GM23338 (cell line): ENCODE measurements at regions not wholly inside any gene's neighbourhood (a gene's known extent, or its start where the extent isn't known, plus 50 kb on each side); places are given as distances from the start of the nearest gene placed in this dataset.

Source experiments
- ATAC-seq: fragments of 200-7000 bp; cut with Tn5 transposase; 3 replicates; pipeline ENCODE4 v1.9.1; 2020
- DNase-seq: peaks from one replicate; pipeline ENCODE4 v3.0.0-alpha.2; 2015; ENCODE audit warnings: low spot score
- H2AFZ ChIP-seq: fragments of 200-600 bp; sonication (generic); 2 replicates; pipeline ENCODE4 v1.8.0; 2016; ENCODE audit warnings: antibody characterized with exemption, mild to moderate bottlenecking, moderate library complexity
- H3F3A ChIP-seq: fragments of 200-600 bp; sonication (generic); replicated peaks from 2 replicates; pipeline ENCODE4 v1.8.0; 2017; ENCODE audit warnings: antibody characterized with exemption, mixed run types, low read depth
- H3K27ac ChIP-seq: fragments of 200-600 bp; sonication (generic); 2 replicates; pipeline ENCODE4 v1.6.1; 2016; ENCODE audit warnings: low read depth
- H3K27me3 ChIP-seq: fragments of 200-600 bp; sonication (generic); 2 replicates; pipeline ENCODE4 v1.8.0; 2016; ENCODE audit warnings: mild to moderate bottlenecking, mixed run types, moderate library complexity; ENCODE audit not compliant: insufficient read depth
- H3K36me3 ChIP-seq: fragments of 200-600 bp; sonication (generic); 2 replicates; pipeline ENCODE4 v1.8.0; 2016; ENCODE audit warnings: mild to moderate bottlenecking; ENCODE audit not compliant: insufficient read depth
- H3K4me1 ChIP-seq: fragments of 200-600 bp; sonication (generic); 2 replicates; pipeline ENCODE4 v1.8.0; 2016; ENCODE audit warnings: mild to moderate bottlenecking, moderate library complexity; ENCODE audit not compliant: insufficient read depth
- H3K4me2 ChIP-seq: fragments of 200-600 bp; sonication (generic); 2 replicates; pipeline ENCODE4 v1.7.1; 2017; ENCODE audit warnings: mixed run types
- H3K4me3 ChIP-seq: fragments of 200-600 bp; sonication (generic); 2 replicates; pipeline ENCODE4 v1.6.1; 2016; ENCODE audit warnings: mixed run types
- H3K79me2 ChIP-seq: fragments of 200-600 bp; sonication (generic); replicated peaks from 2 replicates; pipeline ENCODE4 v1.8.0; 2017; ENCODE audit warnings: mild to moderate bottlenecking; ENCODE audit not compliant: insufficient read depth
- H3K9me2 ChIP-seq: fragments of 200-600 bp; sonication (generic); 2 replicates; pipeline ENCODE4 v1.8.0; 2017; ENCODE audit not compliant: insufficient read depth
- H4K20me1 ChIP-seq: fragments of 200-600 bp; sonication (generic); replicated peaks from 2 replicates; pipeline ENCODE4 v1.8.0; 2017; ENCODE audit warnings: mild to moderate bottlenecking; ENCODE audit not compliant: insufficient read depth
- H3K27ac Mint-ChIP-seq: 2 replicates; pipeline ENCODE4 v1.8.0; 2020; ENCODE audit warnings: inconsistent platforms, mild to moderate bottlenecking, moderate library complexity, mixed read lengths
- H3K27me3 Mint-ChIP-seq: 3 replicates; pipeline ENCODE4 v1.8.0; 2022; ENCODE audit warnings: low read depth, mild to moderate bottlenecking, moderate library complexity, mixed read lengths, inconsistent platforms; ENCODE audit not compliant: insufficient read depth, poor library complexity
- H3K36me3 Mint-ChIP-seq: 3 replicates; pipeline ENCODE4 v1.8.0; 2021; ENCODE audit warnings: low read depth, mild to moderate bottlenecking, inconsistent platforms, moderate library complexity, mixed read lengths
- H3K4me1 Mint-ChIP-seq: 3 replicates; pipeline ENCODE4 v1.8.0; 2020; ENCODE audit warnings: mild to moderate bottlenecking, inconsistent platforms, mixed read lengths
- H3K4me3 Mint-ChIP-seq: 3 replicates; pipeline ENCODE4 v1.8.0; 2021; ENCODE audit warnings: moderate library complexity, mild to moderate bottlenecking, inconsistent platforms, mixed read lengths
- H3K9me3 Mint-ChIP-seq: 3 replicates; pipeline ENCODE4 v1.8.0; 2020; ENCODE audit warnings: moderate library complexity, mild to moderate bottlenecking, inconsistent platforms, mixed read lengths
- CREB1 ChIP-seq: fragments of 250-450 bp; sonication (Bioruptor Pico); IDR thresholded peaks from 2 replicates; pipeline ENCODE4 v1.5.0; 2020; ENCODE audit warnings: low read depth, mild to moderate bottlenecking, moderate library complexity
- CTCF ChIP-seq, 2 experiments: fragments of 200-600 bp in 1 of 2; sonication (generic) in 1 of 2; conservative IDR thresholded peaks; 2 replicates each; pipeline versions ENCODE4 v1.5.1 to v1.6.1; 2016 to 2017; ENCODE audit warnings: antibody characterized with exemption in 2 of 2, low read depth in 2 of 2, mild to moderate bottlenecking in 2 of 2, moderate library complexity in 1 of 2
- ETS1 ChIP-seq: IDR thresholded peaks from 2 replicates; pipeline ENCODE4 v1.6.1; 2016; ENCODE audit warnings: antibody characterized with exemption
- EZH2 ChIP-seq: fragments of 200-600 bp; sonication (generic); IDR thresholded peaks from one replicate; pipeline ENCODE4 v1.8.0; 2017; ENCODE audit warnings: antibody characterized with exemption, mild to moderate bottlenecking, low read depth; ENCODE audit not compliant: unreplicated experiment
- EZH2phosphoT487 ChIP-seq: fragments of 200-600 bp; sonication (generic); IDR thresholded peaks from one replicate; pipeline ENCODE4 v1.8.1; 2018; ENCODE audit warnings: antibody characterized with exemption; ENCODE audit not compliant: unreplicated experiment
- JUNB ChIP-seq: IDR thresholded peaks from one replicate; pipeline ENCODE4 v1.6.1; 2016; ENCODE audit warnings: antibody characterized with exemption; ENCODE audit not compliant: unreplicated experiment
- NANOG ChIP-seq: IDR thresholded peaks from 2 replicates; pipeline ENCODE4 v1.6.1; 2016; ENCODE audit warnings: antibody characterized with exemption, borderline replicate concordance
- POLR2AphosphoS5 ChIP-seq: IDR thresholded peaks from 2 replicates; pipeline ENCODE4 v1.6.1; 2016; ENCODE audit warnings: antibody characterized with exemption, low read depth
- REST ChIP-seq: IDR thresholded peaks from one replicate; pipeline ENCODE4 v1.6.1; 2018; ENCODE audit warnings: antibody characterized with exemption; ENCODE audit not compliant: unreplicated experiment
- STAT1 ChIP-seq: IDR thresholded peaks from one replicate; pipeline ENCODE4 v1.6.1; 2016; ENCODE audit warnings: antibody characterized with exemption; ENCODE audit not compliant: unreplicated experiment

GRCh38 chr5:125969814-125970171 lies 453.4 kb upstream of the GRAMD2B start (continued):
- TF ChIP-seq CREB1 (CRISPR knock-in tag) (no peak), ETS1 (no peak), STAT1 (no peak), EZH2 (no peak)

- Mint-ChIP-seq H3K4me1 (peaks cover 25% of the 10 kb centered on the region), H3K27ac (no peak overlapping the region), H3K9me3 (no peaks in the 10 kb centered on the region; the same call in 2 of the 3 replicates), H3K27me3 (no peaks in the 10 kb centered on the region), H3K4me3 (no peak overlapping the region), H3K36me3 (no peaks in the 10 kb centered on the region)
- H4K20me1 ChIP-seq: no peaks in the 10 kb centered on the region
- no peak overlapping the region for H3K4me3 ChIP-seq
- H3K9me2 ChIP-seq: peaks cover 4% of the 10 kb centered on the region
- no peaks in the 10 kb centered on the region for H3K27me3 ChIP-seq
- no peaks in the 10 kb centered on the region for H3K36me3 ChIP-seq
- ATAC-seq: peak; percentile 34; the same call in 2 of the 3 replicates
- H3F3A ChIP-seq: no peaks in the 10 kb centered on the region
- no peak overlapping the region for H3K4me2 ChIP-seq
- no peak overlapping the region for H3K27ac ChIP-seq
- no peaks in the 10 kb centered on the region for H3K4me1 ChIP-seq
- peak overlapping the region; percentile 35; the same call in 1 of the 2 replicates for H2AFZ ChIP-seq
- H3K79me2 ChIP-seq: no peaks in the 10 kb centered on the region
- no peak for DNase-seq
- TF ChIP-seq NANOG (no peak), POLR2AphosphoS5 (no peak), REST (no peak), JUNB (no peak), ETS1 (no peak), CREB1 (CRISPR knock-in tag) (no peak), CTCF (conservative IDR thresholded peaks at IDR 0.05; ENCODE audit: low read depth in 2 of 2) (no peak), STAT1 (no peak), EZH2phosphoT487 (no peak)
These were observed 452.4 kb upstream of the GRAMD2B start for GRCh38 chr5:125970631-125971307.
